ENCODE measurements at regions not wholly inside any gene's neighbourhood (a gene's known extent, or its start where the extent isn't known, plus 50 kb on each side); places are given as distances from the start of the nearest gene placed in this dataset.

DNA sequence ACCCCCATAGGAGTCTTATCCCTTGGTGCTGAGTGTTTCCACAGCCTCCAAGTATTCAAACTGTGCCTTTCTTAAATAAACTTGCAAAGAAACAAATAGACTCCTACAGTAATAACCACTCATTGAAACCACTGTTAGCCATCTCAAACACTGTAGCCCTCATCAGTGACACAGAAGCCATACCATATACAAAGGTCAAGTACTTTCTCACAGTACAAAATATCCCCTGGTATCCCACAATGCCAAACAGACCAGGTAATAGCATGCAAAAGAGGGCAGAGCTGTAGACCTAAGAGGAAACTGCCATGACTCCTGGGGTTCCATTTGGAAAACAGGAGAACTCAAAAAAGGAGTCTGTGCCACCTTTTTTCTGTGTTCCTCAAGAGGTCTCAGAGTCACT, 173.8 kb upstream of the PPP1R2C start:
- Histone ChIP-seq H3K4me3 (ENCODE audit: low read length) (no peak overlapping the region), H3K27ac (ENCODE audit: low read depth, low read length) (no peak overlapping the region), H3K27me3 (ENCODE audit: control insufficient read depth, insufficient read depth, low read length) (no peaks in the 10 kb centered on the region)

DNA sequence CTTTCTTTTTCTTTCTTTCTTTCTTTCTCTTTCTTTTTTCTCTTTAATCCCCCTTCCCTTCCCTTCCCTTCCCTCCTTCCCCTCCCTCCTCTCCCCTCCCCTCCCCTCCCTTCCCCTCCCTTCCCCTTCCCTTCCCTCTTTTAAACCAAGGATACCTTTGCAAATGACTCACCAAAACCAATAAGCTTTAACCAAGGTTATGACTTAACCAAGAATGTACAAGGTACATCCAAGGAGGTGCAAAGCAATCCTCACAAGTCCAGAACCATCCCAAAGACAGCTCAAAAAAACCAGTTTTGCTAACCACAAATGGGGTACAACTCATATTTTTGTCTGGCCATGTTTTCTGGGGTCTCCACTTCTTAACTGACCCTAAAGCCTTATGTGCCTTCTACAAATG, 174.7 kb upstream of the PPP1R2C start:
- H3K27ac ChIP-seq (ENCODE audit: low read depth, low read length), result no peak overlapping the region
- no peak overlapping the region for H3K4me3 ChIP-seq (ENCODE audit: low read length)
- H3K27me3 ChIP-seq (ENCODE audit: control insufficient read depth, insufficient read depth, low read length), result no peaks in the 10 kb centered on the region
- H3K4me1 ChIP-seq (ENCODE audit: control insufficient read depth, insufficient read depth, low read length), result no peaks in the 10 kb centered on the region
- H3K36me3 ChIP-seq (ENCODE audit: control insufficient read depth, insufficient read depth, low read length), result no peaks in the 10 kb centered on the region
- H3K9ac ChIP-seq (ENCODE audit: low read length), result no peak overlapping the region

More for the DNA sequence above, 173.8 kb upstream of the PPP1R2C start:
- Histone ChIP-seq H3K36me3 (ENCODE audit: control insufficient read depth, insufficient read depth, low read length) (no peaks in the 10 kb centered on the region), H3K9ac (ENCODE audit: low read length) (no peak overlapping the region), H3K4me1 (ENCODE audit: control insufficient read depth, insufficient read depth, low read length) (no peaks in the 10 kb centered on the region)

DNA sequence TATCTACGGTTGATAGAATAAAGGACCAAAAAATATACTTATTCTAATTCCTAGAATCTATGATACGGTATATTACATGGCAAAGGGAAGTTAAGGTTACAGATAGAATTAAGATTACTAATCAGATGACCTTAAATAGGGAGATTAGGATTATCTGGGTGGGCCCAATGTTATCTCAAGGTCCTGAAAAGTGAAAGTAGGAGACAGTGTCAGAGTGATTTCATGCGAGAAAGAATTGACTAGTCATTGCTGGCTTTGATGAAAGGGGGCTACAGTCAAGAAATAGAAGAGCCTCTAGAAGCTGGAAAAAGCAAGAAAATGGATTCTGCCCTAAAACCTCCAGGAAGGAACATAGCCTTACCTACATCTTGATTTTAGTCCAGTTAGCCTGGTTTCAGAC, 176.9 kb upstream of the PPP1R2C start:
- Histone ChIP-seq H3K9ac (ENCODE audit: low read length) (no peak overlapping the region), H3K4me3 (ENCODE audit: low read length) (no peak overlapping the region), H3K27ac (ENCODE audit: low read depth, low read length) (no peak overlapping the region), H3K4me1 (ENCODE audit: control insufficient read depth, insufficient read depth, low read length) (no peaks in the 10 kb centered on the region), H3K27me3 (ENCODE audit: control insufficient read depth, insufficient read depth, low read length) (no peaks in the 10 kb centered on the region), H3K36me3 (ENCODE audit: control insufficient read depth, insufficient read depth, low read length) (no peaks in the 10 kb centered on the region)

DNA sequence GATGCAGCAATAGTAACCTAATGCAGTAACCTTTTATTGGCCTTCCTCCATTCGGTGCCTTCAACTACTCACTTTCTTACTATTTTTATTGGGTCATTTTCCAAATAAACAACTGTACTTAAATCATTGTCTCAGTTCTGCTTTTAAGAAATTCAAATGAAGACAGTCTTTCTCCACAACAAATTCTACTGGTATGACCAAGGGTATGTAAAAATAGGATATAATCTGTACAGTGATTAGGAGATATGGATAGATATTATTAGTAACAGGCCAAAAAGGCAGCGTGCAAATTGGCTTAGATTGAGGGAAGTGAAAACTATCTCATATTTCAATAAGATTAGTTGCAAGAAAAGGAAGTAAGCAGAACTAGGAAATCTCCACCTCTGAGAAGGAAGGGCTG, 177.4 kb upstream of the PPP1R2C start:
- Histone ChIP-seq H3K4me1 (ENCODE audit: control insufficient read depth, insufficient read depth, low read length) (no peaks in the 10 kb centered on the region), H3K9ac (ENCODE audit: low read length) (no peak overlapping the region), H3K36me3 (ENCODE audit: control insufficient read depth, insufficient read depth, low read length) (no peaks in the 10 kb centered on the region), H3K4me3 (ENCODE audit: low read length) (no peak overlapping the region), H3K27ac (ENCODE audit: low read depth, low read length) (no peak overlapping the region), H3K27me3 (ENCODE audit: control insufficient read depth, insufficient read depth, low read length) (no peaks in the 10 kb centered on the region)

- Histone ChIP-seq H3K27ac (ENCODE audit: low read depth, low read length) (no peak overlapping the region), H3K27me3 (ENCODE audit: control insufficient read depth, insufficient read depth, low read length) (no peaks in the 10 kb centered on the region), H3K36me3 (ENCODE audit: control insufficient read depth, insufficient read depth, low read length) (no peaks in the 10 kb centered on the region), H3K4me3 (ENCODE audit: low read length) (no peak overlapping the region), H3K9ac (ENCODE audit: low read length) (no peak overlapping the region), H3K4me1 (ENCODE audit: control insufficient read depth, insufficient read depth, low read length) (no peaks in the 10 kb centered on the region)
Measured at GRCh38 chrX:42967681-42968300, 189.8 kb upstream of the PPP1R2C start.

DNA sequence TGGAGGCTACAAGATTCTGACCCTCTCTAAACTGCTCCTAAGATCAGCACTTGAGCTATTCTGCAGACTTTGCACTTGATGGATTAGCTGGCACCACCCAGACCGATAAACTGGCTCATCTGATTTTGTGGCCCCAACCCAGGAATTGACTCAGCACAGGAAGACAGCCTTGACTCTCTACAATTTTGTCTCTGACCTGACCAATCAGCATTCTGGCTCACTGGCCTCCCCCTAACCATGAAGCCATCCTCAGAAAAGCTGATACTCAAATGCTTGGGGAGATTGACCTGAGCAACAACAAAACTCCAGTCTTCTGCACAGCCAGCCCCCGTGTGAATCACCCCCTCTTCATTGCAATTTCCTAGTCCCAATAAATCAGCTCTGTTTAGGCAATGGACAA, 195.4 kb upstream of the PPP1R2C start:
- no peak overlapping the region for H3K4me3 ChIP-seq (ENCODE audit: low read length)
- no peak overlapping the region for H3K27ac ChIP-seq (ENCODE audit: low read depth, low read length)

GRCh38 chrX:42975906-42976305, 197.9 kb upstream of the PPP1R2C start:
- no peaks in the 10 kb centered on the region for H3K4me1 ChIP-seq (ENCODE audit: control insufficient read depth, insufficient read depth, low read length)

More for the DNA sequence above, 195.4 kb upstream of the PPP1R2C start:
- Histone ChIP-seq H3K4me1 (ENCODE audit: control insufficient read depth, insufficient read depth, low read length) (no peaks in the 10 kb centered on the region), H3K27me3 (ENCODE audit: control insufficient read depth, insufficient read depth, low read length) (no peaks in the 10 kb centered on the region), H3K9ac (ENCODE audit: low read length) (no peak overlapping the region), H3K36me3 (ENCODE audit: control insufficient read depth, insufficient read depth, low read length) (no peaks in the 10 kb centered on the region)

GRCh38 chrX:42976746-42977366, 198.9 kb upstream of the PPP1R2C start:
- Histone ChIP-seq H3K4me1 (ENCODE audit: control insufficient read depth, insufficient read depth, low read length) (no peaks in the 10 kb centered on the region), H3K9ac (ENCODE audit: low read length) (no peak overlapping the region), H3K27ac (ENCODE audit: low read depth, low read length) (no peak overlapping the region), H3K36me3 (ENCODE audit: control insufficient read depth, insufficient read depth, low read length) (no peaks in the 10 kb centered on the region), H3K4me3 (ENCODE audit: low read length) (no peak overlapping the region), H3K27me3 (ENCODE audit: control insufficient read depth, insufficient read depth, low read length) (no peaks in the 10 kb centered on the region)

More at GRCh38 chrX:42975906-42976305, 197.9 kb upstream of the PPP1R2C start:
- no peak overlapping the region for H3K27ac ChIP-seq (ENCODE audit: low read depth, low read length)
- no peaks in the 10 kb centered on the region for H3K27me3 ChIP-seq (ENCODE audit: control insufficient read depth, insufficient read depth, low read length)
- no peak overlapping the region for H3K4me3 ChIP-seq (ENCODE audit: low read length)
- H3K36me3 ChIP-seq (ENCODE audit: control insufficient read depth, insufficient read depth, low read length), result no peaks in the 10 kb centered on the region
- H3K9ac ChIP-seq (ENCODE audit: low read length), result no peak overlapping the region

DNA sequence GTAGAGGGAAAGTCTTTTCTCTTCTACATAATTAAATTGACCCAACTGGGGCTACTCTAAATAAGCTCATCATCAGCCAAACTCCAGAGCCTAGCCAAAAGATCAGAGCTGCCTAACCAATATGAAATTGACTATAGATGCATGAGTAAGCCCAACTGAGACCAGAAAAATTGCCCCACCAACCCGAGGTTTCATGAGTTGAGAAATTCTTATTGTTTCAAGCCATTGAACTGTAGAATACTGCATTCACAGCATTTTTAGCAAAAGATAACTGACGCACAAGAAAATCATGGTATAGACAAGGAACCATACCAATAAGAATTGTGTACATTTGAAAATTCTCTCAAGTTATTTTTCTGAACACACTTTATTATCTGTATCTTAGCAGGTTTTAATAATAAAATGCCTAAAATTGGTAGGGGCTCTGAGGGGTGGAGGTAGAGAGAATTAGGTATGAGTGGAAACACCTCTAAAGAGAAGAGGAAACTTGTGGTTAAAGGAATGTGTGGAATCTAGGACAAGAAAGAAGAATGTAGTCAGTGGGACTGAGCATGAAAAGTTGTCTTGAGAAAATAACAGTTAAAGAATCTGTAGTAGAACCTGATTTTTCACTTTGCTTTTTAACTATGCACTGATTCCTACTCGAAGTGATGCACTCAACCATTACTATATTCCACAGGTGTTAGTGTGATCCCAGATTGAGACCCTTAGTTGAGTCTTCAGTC, 200.9 kb upstream of the PPP1R2C start:
- Histone ChIP-seq H3K27me3 (ENCODE audit: control insufficient read depth, insufficient read depth, low read length) (no peaks in the 10 kb centered on the region), H3K4me1 (ENCODE audit: control insufficient read depth, insufficient read depth, low read length) (no peaks in the 10 kb centered on the region), H3K36me3 (ENCODE audit: control insufficient read depth, insufficient read depth, low read length) (no peaks in the 10 kb centered on the region), H3K4me3 (ENCODE audit: low read length) (no peak overlapping the region), H3K9ac (ENCODE audit: low read length) (no peak overlapping the region), H3K27ac (ENCODE audit: low read depth, low read length) (no peak overlapping the region)

DNA sequence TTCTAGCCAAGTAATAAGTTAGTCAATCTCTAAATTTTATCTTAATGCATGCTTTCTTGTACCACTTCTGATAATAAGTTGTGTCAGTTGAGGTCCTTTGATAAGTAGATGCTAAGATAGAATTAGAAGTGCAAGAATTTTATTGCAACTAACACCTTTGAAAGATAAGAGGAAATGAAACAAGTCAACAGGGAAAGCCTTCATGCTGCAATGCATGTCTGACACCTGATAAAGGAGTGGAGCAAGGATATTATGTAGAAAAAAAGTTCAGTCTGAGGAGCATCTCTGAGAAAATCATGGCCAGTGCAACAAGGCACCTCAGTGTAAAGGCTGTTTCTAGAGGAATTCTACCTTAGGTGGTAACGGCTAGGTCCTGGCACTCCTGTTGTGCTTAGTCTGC, 210.7 kb upstream of the PPP1R2C start:
- Histone ChIP-seq H3K36me3 (ENCODE audit: control insufficient read depth, insufficient read depth, low read length) (no peaks in the 10 kb centered on the region), H3K27ac (ENCODE audit: low read depth, low read length) (no peak overlapping the region), H3K4me3 (ENCODE audit: low read length) (no peak overlapping the region), H3K9ac (ENCODE audit: low read length) (no peak overlapping the region), H3K27me3 (ENCODE audit: control insufficient read depth, insufficient read depth, low read length) (no peaks in the 10 kb centered on the region), H3K4me1 (ENCODE audit: control insufficient read depth, insufficient read depth, low read length) (no peaks in the 10 kb centered on the region)

DNA sequence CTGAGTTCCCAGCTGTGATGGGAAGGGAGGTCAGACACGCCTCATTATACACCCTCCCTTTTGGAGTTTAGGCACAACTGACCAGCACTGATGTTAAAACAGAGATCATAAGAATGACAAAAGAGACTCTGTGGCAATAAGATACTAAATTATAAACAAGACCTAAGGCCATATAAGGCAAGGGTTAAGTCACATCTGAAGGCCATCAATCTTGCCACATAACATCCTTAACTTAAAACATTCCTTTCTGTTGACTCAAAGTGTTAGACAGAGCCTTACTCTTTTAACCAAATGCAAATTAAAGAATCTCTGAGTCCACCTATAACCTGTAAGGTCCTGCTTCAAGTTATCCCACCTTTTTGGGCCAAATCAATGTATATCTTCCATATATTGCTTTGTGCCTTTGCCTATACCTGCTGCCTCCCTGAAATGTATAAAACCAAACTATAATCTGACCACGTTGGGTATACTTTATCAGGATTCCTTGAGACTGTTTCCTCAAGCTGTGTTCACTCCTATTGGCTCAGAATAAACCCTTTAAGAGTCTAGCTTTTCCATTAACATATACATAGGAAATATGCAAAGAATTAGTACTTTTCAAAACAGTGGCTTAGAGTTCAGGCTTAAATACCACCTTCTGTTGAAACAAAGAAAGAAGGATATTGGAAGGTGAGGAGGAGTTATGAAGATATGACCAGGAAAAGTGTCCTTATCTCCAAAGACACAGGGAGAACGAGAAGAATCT, 214.4 kb upstream of the PPP1R2C start:
- Histone ChIP-seq H3K36me3 (ENCODE audit: control insufficient read depth, insufficient read depth, low read length) (no peaks in the 10 kb centered on the region), H3K27ac (ENCODE audit: low read depth, low read length) (no peak overlapping the region), H3K9ac (ENCODE audit: low read length) (no peak overlapping the region), H3K27me3 (ENCODE audit: control insufficient read depth, insufficient read depth, low read length) (no peaks in the 10 kb centered on the region), H3K4me3 (ENCODE audit: low read length) (no peak overlapping the region), H3K4me1 (ENCODE audit: control insufficient read depth, insufficient read depth, low read length) (no peaks in the 10 kb centered on the region)

DNA sequence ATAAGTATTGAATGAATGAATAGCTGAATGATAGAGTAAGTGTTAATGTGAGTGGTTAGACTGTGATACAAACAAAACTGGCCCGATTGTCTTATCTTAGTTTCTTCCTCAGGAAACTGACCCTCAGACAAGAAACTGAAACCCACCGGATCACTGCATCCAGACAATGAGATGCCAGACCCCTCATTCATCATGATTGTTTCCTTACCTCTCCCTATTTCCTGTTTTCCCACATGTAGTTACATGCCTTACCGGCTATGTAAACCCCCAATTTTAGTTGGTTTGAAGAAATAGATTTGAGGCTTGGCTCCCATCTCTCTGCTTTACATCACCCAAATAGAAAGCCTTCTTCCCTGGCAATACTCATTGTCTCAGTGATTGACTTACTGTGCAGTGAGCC, 218.9 kb upstream of the PPP1R2C start:
- Histone ChIP-seq H3K9ac (ENCODE audit: low read length) (no peak overlapping the region), H3K27ac (ENCODE audit: low read depth, low read length) (no peak overlapping the region), H3K27me3 (ENCODE audit: control insufficient read depth, insufficient read depth, low read length) (no peaks in the 10 kb centered on the region), H3K4me1 (ENCODE audit: control insufficient read depth, insufficient read depth, low read length) (no peaks in the 10 kb centered on the region), H3K36me3 (ENCODE audit: control insufficient read depth, insufficient read depth, low read length) (no peaks in the 10 kb centered on the region), H3K4me3 (ENCODE audit: low read length) (no peak overlapping the region)
